Osteoblast (primary cell): ENCODE measurements at regions not wholly inside any gene's neighbourhood (a gene's known extent, or its start where the extent isn't known, plus 50 kb on each side); places are given as distances from the start of the nearest gene placed in this dataset.

Experiments
- DNase-seq: peaks from one replicate; pipeline ENCODE4 v3.0.0; 2011; ENCODE audit warnings: low spot score, mixed read lengths; ENCODE audit not compliant: insufficient read length; ENCODE audit errors: missing footprints
- H2AFZ ChIP-seq: 2 replicates; pipeline ENCODE4 v1.6.0; 2011; ENCODE audit warnings: mild to moderate bottlenecking, low read length
- H3K27ac ChIP-seq: 2 replicates; pipeline ENCODE4 v1.5.1; 2011; ENCODE audit warnings: mild to moderate bottlenecking, low read depth, low read length, moderate library complexity
- H3K27me3 ChIP-seq: 2 replicates; pipeline ENCODE4 v1.6.0; 2012; ENCODE audit warnings: mild to moderate bottlenecking, control low read depth, inconsistent platforms, low read length, moderate library complexity; ENCODE audit not compliant: insufficient read depth
- H3K36me3 ChIP-seq: 2 replicates; pipeline ENCODE4 v1.5.1; 2011; ENCODE audit warnings: mild to moderate bottlenecking, low read length, control low read depth, moderate library complexity; ENCODE audit not compliant: insufficient read depth
- H3K4me1 ChIP-seq: 2 replicates; pipeline ENCODE4 v1.5.1; 2011; ENCODE audit warnings: mild to moderate bottlenecking, low read length, control low read depth, moderate library complexity; ENCODE audit not compliant: insufficient read depth
- H3K4me2 ChIP-seq: 2 replicates; pipeline ENCODE4 v1.6.0; 2011; ENCODE audit warnings: mild to moderate bottlenecking, low read length; ENCODE audit not compliant: insufficient read depth
- H3K4me3 ChIP-seq: fragments of 200-600 bp; sonication (generic); 3 replicates; pipeline ENCODE4 v1.5.1; 2012; ENCODE audit warnings: mild to moderate bottlenecking, low read length, inconsistent platforms; ENCODE audit not compliant: insufficient read depth
- H3K79me2 ChIP-seq: 2 replicates; pipeline ENCODE4 v1.6.0; 2012; ENCODE audit warnings: mild to moderate bottlenecking, low read length, control low read depth, inconsistent platforms; ENCODE audit not compliant: insufficient read depth
- H3K9me3 ChIP-seq: 2 replicates; pipeline ENCODE4 v1.5.1; 2011; ENCODE audit warnings: low read depth, low read length, control low read depth
- H4K20me1 ChIP-seq: 2 replicates; pipeline ENCODE4 v1.6.0; 2012; ENCODE audit warnings: mild to moderate bottlenecking, low read length, control low read depth; ENCODE audit not compliant: insufficient read depth
- TF ChIP-seq, protein P1 (sequence below): IDR thresholded peaks from 2 replicates; pipeline ENCODE4 v1.5.1; 2011; ENCODE audit warnings: mild to moderate bottlenecking, low read depth, low read length, moderate library complexity; ENCODE audit errors: extremely low read depth

DNA sequence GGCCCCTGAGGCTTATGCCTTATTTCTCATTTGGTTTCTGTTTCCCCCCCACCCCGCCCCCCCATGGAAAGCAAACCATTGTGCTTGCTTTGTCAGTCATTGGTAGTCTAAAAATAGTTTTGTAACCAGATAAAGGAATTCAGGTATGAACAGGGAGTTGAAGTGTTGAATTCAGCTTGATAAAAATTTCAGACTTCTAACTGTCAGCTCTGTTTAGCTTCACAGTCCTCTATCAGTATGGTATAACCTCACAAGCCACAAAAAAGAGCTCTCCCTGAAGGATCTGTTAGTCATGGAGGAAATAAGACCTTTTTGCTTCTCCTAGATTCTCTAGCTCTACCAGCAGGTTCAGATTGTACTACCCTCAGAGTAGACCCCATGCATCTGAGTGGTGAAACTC lies 378.1 kb downstream of the TMEM38B start:
- H3K4me2 ChIP-seq = no peak overlapping the region
- no peak overlapping the region for H3K27ac ChIP-seq
- H3K4me1 ChIP-seq = no peaks in the 10 kb centered on the region
- no peak overlapping the region for H3K4me3 ChIP-seq
- no peak overlapping the region for H2AFZ ChIP-seq
- H3K9me3 ChIP-seq = no peaks in the 10 kb centered on the region
- DNase-seq = no peak
- H3K36me3 ChIP-seq = no peaks in the 10 kb centered on the region
- H3K27me3 ChIP-seq = no peaks in the 10 kb centered on the region
- H3K79me2 ChIP-seq = no peaks in the 10 kb centered on the region
- TF ChIP-seq, protein P1, sequence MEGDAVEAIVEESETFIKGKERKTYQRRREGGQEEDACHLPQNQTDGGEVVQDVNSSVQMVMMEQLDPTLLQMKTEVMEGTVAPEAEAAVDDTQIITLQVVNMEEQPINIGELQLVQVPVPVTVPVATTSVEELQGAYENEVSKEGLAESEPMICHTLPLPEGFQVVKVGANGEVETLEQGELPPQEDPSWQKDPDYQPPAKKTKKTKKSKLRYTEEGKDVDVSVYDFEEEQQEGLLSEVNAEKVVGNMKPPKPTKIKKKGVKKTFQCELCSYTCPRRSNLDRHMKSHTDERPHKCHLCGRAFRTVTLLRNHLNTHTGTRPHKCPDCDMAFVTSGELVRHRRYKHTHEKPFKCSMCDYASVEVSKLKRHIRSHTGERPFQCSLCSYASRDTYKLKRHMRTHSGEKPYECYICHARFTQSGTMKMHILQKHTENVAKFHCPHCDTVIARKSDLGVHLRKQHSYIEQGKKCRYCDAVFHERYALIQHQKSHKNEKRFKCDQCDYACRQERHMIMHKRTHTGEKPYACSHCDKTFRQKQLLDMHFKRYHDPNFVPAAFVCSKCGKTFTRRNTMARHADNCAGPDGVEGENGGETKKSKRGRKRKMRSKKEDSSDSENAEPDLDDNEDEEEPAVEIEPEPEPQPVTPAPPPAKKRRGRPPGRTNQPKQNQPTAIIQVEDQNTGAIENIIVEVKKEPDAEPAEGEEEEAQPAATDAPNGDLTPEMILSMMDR = no peak
- no peaks in the 10 kb centered on the region for H4K20me1 ChIP-seq

DNA sequence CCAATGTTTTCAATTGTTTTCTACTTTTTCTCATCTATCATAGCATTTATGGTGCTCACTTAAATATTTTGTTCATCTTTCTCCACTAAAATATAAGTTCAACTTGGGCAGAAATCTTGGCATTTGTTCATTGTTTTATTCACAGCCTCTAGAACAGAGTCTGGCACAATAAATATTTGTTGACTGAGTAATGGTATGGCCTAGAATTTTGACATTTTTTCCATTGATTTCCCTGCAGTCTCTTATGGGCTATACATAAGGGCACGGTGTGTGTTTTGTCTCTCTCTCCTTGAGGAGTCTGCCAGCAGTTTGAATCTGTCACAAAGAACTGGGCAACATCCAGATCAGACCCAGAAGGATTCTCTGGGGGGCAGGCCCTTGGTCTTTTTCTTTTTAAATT lies 379.7 kb downstream of the TMEM38B start:
- Histone ChIP-seq H3K4me3 (no peak overlapping the region), H3K27ac (no peak overlapping the region), H3K36me3 (no peaks in the 10 kb centered on the region), H3K79me2 (no peaks in the 10 kb centered on the region), H3K27me3 (no peaks in the 10 kb centered on the region), H3K4me2 (no peak overlapping the region), H3K9me3 (no peaks in the 10 kb centered on the region), H4K20me1 (no peaks in the 10 kb centered on the region), H2AFZ (no peak overlapping the region), H3K4me1 (no peaks in the 10 kb centered on the region)
- DNase-seq = no peak
- TF ChIP-seq, protein P1 = no peak

DNA sequence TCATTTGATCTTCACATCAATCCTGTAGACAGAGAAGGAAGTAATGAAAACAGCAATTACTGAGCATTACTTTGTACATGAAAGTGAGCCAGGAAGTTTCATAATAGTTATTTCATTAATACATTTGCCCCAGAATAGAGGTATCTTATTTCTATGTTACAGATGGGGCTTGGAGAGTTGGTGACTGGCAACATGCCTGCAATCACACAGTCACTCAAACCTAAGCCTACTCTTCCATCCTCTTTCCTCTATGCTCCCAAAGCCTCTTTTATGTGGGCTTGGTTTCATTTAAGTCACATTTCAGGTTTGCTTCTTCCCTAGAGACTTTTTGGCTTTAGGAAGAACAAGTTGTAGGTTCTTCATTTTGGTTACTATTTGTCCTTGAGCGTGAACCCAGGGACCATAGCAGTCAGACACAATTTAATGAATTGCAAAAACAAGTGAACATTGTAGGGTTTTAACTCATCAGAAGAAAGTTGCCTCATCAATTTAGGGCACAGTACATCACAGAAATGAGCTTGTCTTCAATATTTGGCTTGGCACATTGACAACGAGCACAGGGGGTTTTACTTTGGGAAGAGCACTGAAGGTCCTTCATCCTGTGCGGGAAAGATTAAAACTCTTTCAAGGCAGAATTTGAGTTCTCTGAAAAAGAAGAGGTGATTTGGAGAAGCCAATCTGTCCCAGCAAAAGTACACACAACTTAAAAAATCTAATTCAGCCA lies 381.1 kb downstream of the TMEM38B start:
- Histone ChIP-seq H3K36me3 (no peaks in the 10 kb centered on the region), H2AFZ (no peak overlapping the region), H3K79me2 (no peaks in the 10 kb centered on the region), H3K27ac (no peak overlapping the region), H3K4me2 (no peak overlapping the region), H3K4me1 (no peaks in the 10 kb centered on the region), H3K9me3 (no peaks in the 10 kb centered on the region), H4K20me1 (no peaks in the 10 kb centered on the region), H3K27me3 (no peaks in the 10 kb centered on the region), H3K4me3 (no peak overlapping the region)
- DNase-seq = no peak
- TF ChIP-seq, protein P1 = no peak

DNA sequence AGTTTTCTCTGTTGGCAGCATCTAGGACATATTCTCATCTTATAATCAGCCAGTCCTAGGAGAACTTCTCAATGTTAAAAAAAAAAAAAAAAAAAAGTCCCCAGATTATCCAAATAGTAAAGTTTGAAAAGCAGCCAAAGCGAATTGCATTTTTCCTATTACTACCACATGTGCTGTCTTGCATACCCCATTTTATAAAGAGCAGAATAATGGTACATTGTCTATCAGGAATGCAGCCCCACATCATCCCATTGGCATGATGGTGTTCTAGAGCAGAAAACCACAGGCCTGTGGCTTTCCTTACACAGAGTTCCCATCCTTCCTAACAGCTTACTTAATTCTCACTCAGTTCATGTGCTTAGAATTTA lies 381.6 kb downstream of the TMEM38B start:
- TF ChIP-seq, protein P1 = no peak
- H3K4me1 ChIP-seq = no peaks in the 10 kb centered on the region
- H2AFZ ChIP-seq = no peak overlapping the region
- no peaks in the 10 kb centered on the region for H3K79me2 ChIP-seq
- no peaks in the 10 kb centered on the region for H3K27me3 ChIP-seq
- H4K20me1 ChIP-seq = no peaks in the 10 kb centered on the region
- no peak overlapping the region for H3K4me2 ChIP-seq
- H3K4me3 ChIP-seq = no peak overlapping the region
- no peak overlapping the region for H3K27ac ChIP-seq
- no peaks in the 10 kb centered on the region for H3K36me3 ChIP-seq
- H3K9me3 ChIP-seq = no peaks in the 10 kb centered on the region
- DNase-seq = no peak
